ENCODE measurements at regions not wholly inside any gene's neighbourhood (a gene's known extent, or its start where the extent isn't known, plus 50 kb on each side); places are given as distances from the start of the nearest gene placed in this dataset.
"Not testable (repeated sequence)": the region's sequence is repeated elsewhere in the genome, so short reads cannot be mapped to it uniquely, and the experiment has no call there.

- no peak for FAIRE-seq
- no peak for DNase-seq (ENCODE audit: low spot score in 2 of 2)
Measured at GRCh38 chr10:90096196-90096595, 394.8 kb downstream of the KIF20B start.

GRCh38 chr10:90107581-90107980, 406.2 kb downstream of the KIF20B start:
- not testable (repeated sequence) for FAIRE-seq; DNase-seq (ENCODE audit: low spot score in 2 of 2)

- DNase-seq (ENCODE audit: low spot score in 2 of 2) (no peak), FAIRE-seq (no peak)
Measured at GRCh38 chr10:90111671-90112070, 410.3 kb downstream of the KIF20B start.

- no peak for FAIRE-seq
- DNase-seq (ENCODE audit: low spot score in 2 of 2), result no peak
Measured at GRCh38 chr10:90112681-90113080, 411.3 kb downstream of the KIF20B start.

- FAIRE-seq; DNase-seq (ENCODE audit: low spot score in 2 of 2): not testable (repeated sequence)
Measured at GRCh38 chr10:90118567-90118966, 417.2 kb downstream of the KIF20B start.

- not testable (repeated sequence) for FAIRE-seq; DNase-seq (ENCODE audit: low spot score in 2 of 2)
Measured at GRCh38 chr10:90119631-90120280, 418.4 kb downstream of the KIF20B start.

GRCh38 chr10:90125456-90126255, 424.3 kb downstream of the KIF20B start:
- no peak for DNase-seq (ENCODE audit: low spot score in 2 of 2)
- no peak for FAIRE-seq

- no peak for DNase-seq (ENCODE audit: low spot score in 2 of 2)
- no peak for FAIRE-seq
Measured at GRCh38 chr10:90126256-90126595, 424.8 kb downstream of the KIF20B start.

GRCh38 chr10:90130321-90131086, 429.1 kb downstream of the KIF20B start:
- DNase-seq (ENCODE audit: low spot score in 2 of 2) (no peak), FAIRE-seq (no peak)

GRCh38 chr10:90133606-90134005, 432.2 kb downstream of the KIF20B start:
- no peak for DNase-seq (ENCODE audit: low spot score in 2 of 2)
- FAIRE-seq, result no peak

- FAIRE-seq (no peak), DNase-seq (ENCODE audit: low spot score in 2 of 2) (no peak)
Measured at GRCh38 chr10:90136731-90137316, 435.4 kb downstream of the KIF20B start.

- FAIRE-seq, result no peak
- no peak for DNase-seq (ENCODE audit: low spot score in 2 of 2)
Measured at GRCh38 chr10:90138844-90139243, 437.5 kb downstream of the KIF20B start.

- FAIRE-seq, result no peak
- DNase-seq (ENCODE audit: low spot score in 2 of 2), result no peak
Measured at GRCh38 chr10:90141791-90142190, 440.4 kb downstream of the KIF20B start.

- FAIRE-seq, result no peak
- DNase-seq (ENCODE audit: low spot score in 2 of 2), result no peak
Measured at GRCh38 chr10:90143937-90144336, 442.5 kb downstream of the KIF20B start.

- FAIRE-seq, result no peak
- no peak for DNase-seq (ENCODE audit: low spot score in 2 of 2)
Measured at GRCh38 chr10:90148116-90148855, 446.9 kb downstream of the KIF20B start.

- FAIRE-seq (no peak), DNase-seq (ENCODE audit: low spot score in 2 of 2) (no peak)
Measured at GRCh38 chr10:90149563-90149962, 448.2 kb downstream of the KIF20B start.

GRCh38 chr10:90162271-90162853, 461.0 kb downstream of the KIF20B start:
- FAIRE-seq (no peak), DNase-seq (ENCODE audit: low spot score in 2 of 2) (no peak)

GRCh38 chr10:90167174-90168064, 466.0 kb downstream of the KIF20B start:
- no peak for FAIRE-seq

GRCh38 chr10:90168244-90168643, 466.9 kb downstream of the KIF20B start:
- DNase-seq (ENCODE audit: low spot score in 2 of 2) (no peak), FAIRE-seq (no peak)

More at GRCh38 chr10:90167174-90168064, 466.0 kb downstream of the KIF20B start:
- DNase-seq (ENCODE audit: low spot score in 2 of 2), result no peak

Data from frontal cortex (tissue), 3 donors.